ENCODE measurements at regions not wholly inside any gene's neighbourhood (a gene's known extent, or its start where the extent isn't known, plus 50 kb on each side); places are given as distances from the start of the nearest gene placed in this dataset.

DNA sequence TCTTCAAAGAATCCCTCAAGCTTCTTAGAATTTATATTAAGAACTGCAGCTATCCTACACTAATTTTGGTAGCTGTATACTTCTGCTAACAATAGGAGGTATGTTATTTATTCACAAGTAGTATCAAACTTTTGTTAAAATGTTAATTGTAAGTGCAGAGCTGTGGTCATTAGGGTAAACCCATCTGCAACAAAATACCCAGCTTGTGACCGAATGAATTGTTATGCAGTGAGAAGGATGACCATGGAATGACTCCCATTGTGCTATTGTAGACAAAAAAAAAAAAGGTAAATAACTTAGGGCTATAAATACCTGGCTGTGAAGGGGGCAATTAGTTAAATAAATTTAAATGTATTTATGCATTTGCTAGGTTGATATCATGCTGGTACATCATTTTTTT lies 186.1 kb downstream of the ADCYAP1 start:
- Mint-ChIP-seq H3K27ac (no peak overlapping the region), H3K27me3 (ENCODE audit: low read depth) (peaks cover 25% of the 10 kb centered on the region), H3K9me3 (peaks cover 32% of the 10 kb centered on the region), H3K4me1 (peaks cover 42% of the 10 kb centered on the region), H3K4me3 (peak overlapping the region; percentile 29), H3K36me3 (peaks cover 32% of the 10 kb centered on the region)
- CTCF ChIA-PET, result interaction anchor here (0.7 to 2.5 kb wide), 3 partner anchors 13 to 339 kb away, joined by 3 to 10 read pairs (median 3); no protein-coding TSS in a partner anchor
- DNase-seq (ENCODE audit: low spot score) (no peak), ATAC-seq (peak; percentile 67)
- TF ChIP-seq, protein P1, sequence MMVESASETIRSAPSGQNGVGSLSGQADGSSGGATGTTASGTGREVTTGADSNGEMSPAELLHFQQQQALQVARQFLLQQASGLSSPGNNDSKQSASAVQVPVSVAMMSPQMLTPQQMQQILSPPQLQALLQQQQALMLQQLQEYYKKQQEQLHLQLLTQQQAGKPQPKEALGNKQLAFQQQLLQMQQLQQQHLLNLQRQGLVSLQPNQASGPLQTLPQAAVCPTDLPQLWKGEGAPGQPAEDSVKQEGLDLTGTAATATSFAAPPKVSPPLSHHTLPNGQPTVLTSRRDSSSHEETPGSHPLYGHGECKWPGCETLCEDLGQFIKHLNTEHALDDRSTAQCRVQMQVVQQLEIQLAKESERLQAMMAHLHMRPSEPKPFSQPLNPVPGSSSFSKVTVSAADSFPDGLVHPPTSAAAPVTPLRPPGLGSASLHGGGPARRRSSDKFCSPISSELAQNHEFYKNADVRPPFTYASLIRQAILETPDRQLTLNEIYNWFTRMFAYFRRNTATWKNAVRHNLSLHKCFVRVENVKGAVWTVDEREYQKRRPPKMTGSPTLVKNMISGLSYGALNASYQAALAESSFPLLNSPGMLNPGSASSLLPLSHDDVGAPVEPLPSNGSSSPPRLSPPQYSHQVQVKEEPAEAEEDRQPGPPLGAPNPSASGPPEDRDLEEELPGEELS (CRISPR knock-in tag; IDR thresholded peaks at IDR 0.05), result peak; percentile 66; the same call in 1 of the 2 replicates
- no peak for TF ChIP-seq ZNF396 (CRISPR knock-in tag; IDR thresholded peaks at IDR 0.05; ENCODE audit: borderline replicate concordance)
- TF ChIP-seq TEAD1 (CRISPR knock-in tag; IDR thresholded peaks at IDR 0.05), result peak; percentile 56; the same call in 1 of the 2 replicates
- POLR2A ChIA-PET, result interaction anchor here (0.5 kb wide), 1 partner anchor 68 kb away, joined by 3 read pairs; no protein-coding TSS in a partner anchor

DNA sequence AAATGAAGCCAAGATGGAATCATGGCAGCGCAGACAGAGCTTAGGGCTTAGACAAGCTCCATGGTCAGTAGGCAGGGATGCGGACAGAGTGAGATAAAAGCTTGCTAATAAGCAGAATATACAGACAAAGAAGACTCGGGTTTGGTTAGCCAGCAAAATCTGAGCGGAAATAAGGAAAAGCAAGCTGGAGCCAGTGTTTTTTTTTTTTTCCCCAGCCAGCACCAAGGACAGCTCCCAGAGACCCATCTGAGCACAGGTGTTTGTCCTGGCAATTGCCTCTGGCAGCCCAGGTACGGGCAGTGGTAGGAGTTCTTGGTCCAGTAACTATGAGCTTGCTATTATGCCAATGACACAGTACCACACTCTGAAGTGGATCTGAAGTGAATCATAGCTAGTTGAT lies 187.6 kb downstream of the ADCYAP1 start:
- POLR2A ChIA-PET, result no interaction called here
- H3K4me3 Mint-ChIP-seq, result no peak overlapping the region
- H3K27me3 Mint-ChIP-seq (ENCODE audit: low read depth), result peaks cover 22% of the 10 kb centered on the region
- CTCF ChIA-PET, result interaction anchor here (0.9 to 2.5 kb wide), 3 partner anchors 17 to 130 kb away, joined by 3 to 10 read pairs (median 4); no protein-coding TSS in a partner anchor
- H3K9me3 Mint-ChIP-seq, result peaks cover 23% of the 10 kb centered on the region
- peaks cover 18% of the 10 kb centered on the region for H3K36me3 Mint-ChIP-seq
- peak; percentile 33 for DNase-seq (ENCODE audit: low spot score)
- peak; percentile 75 for ATAC-seq
- H3K27ac Mint-ChIP-seq, result no peak overlapping the region
- H3K4me1 Mint-ChIP-seq, result peaks cover 42% of the 10 kb centered on the region
- TF ChIP-seq SOX15 (CRISPR knock-in tag; IDR thresholded peaks at IDR 0.05), result no peak
- TF ChIP-seq TEAD1 (CRISPR knock-in tag; IDR thresholded peaks at IDR 0.05), result 0 out of 2 replicates have a peak, but pooled peaks have one; percentile 71
- TF ChIP-seq, protein P2, sequence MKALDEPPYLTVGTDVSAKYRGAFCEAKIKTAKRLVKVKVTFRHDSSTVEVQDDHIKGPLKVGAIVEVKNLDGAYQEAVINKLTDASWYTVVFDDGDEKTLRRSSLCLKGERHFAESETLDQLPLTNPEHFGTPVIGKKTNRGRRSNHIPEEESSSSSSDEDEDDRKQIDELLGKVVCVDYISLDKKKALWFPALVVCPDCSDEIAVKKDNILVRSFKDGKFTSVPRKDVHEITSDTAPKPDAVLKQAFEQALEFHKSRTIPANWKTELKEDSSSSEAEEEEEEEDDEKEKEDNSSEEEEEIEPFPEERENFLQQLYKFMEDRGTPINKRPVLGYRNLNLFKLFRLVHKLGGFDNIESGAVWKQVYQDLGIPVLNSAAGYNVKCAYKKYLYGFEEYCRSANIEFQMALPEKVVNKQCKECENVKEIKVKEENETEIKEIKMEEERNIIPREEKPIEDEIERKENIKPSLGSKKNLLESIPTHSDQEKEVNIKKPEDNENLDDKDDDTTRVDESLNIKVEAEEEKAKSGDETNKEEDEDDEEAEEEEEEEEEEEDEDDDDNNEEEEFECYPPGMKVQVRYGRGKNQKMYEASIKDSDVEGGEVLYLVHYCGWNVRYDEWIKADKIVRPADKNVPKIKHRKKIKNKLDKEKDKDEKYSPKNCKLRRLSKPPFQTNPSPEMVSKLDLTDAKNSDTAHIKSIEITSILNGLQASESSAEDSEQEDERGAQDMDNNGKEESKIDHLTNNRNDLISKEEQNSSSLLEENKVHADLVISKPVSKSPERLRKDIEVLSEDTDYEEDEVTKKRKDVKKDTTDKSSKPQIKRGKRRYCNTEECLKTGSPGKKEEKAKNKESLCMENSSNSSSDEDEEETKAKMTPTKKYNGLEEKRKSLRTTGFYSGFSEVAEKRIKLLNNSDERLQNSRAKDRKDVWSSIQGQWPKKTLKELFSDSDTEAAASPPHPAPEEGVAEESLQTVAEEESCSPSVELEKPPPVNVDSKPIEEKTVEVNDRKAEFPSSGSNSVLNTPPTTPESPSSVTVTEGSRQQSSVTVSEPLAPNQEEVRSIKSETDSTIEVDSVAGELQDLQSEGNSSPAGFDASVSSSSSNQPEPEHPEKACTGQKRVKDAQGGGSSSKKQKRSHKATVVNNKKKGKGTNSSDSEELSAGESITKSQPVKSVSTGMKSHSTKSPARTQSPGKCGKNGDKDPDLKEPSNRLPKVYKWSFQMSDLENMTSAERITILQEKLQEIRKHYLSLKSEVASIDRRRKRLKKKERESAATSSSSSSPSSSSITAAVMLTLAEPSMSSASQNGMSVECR (CRISPR knock-in tag; IDR thresholded peaks at IDR 0.05; ENCODE audit: borderline replicate concordance), result 0 out of 2 replicates have a peak, but pooled peaks have one; percentile 74
- TF ChIP-seq, protein P3, sequence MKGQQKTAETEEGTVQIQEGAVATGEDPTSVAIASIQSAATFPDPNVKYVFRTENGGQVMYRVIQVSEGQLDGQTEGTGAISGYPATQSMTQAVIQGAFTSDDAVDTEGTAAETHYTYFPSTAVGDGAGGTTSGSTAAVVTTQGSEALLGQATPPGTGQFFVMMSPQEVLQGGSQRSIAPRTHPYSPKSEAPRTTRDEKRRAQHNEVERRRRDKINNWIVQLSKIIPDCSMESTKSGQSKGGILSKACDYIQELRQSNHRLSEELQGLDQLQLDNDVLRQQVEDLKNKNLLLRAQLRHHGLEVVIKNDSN (CRISPR knock-in tag; IDR thresholded peaks at IDR 0.05), result peak; percentile 58; the same call in 1 of the 2 replicates
- TF ChIP-seq SMAD4 (CRISPR knock-in tag; IDR thresholded peaks at IDR 0.05), result no peak
- 0 out of 2 replicates have a peak, but pooled peaks have one; percentile 57 for TF ChIP-seq JUN (CRISPR knock-in tag; IDR thresholded peaks at IDR 0.05)
- TF ChIP-seq, protein P4, sequence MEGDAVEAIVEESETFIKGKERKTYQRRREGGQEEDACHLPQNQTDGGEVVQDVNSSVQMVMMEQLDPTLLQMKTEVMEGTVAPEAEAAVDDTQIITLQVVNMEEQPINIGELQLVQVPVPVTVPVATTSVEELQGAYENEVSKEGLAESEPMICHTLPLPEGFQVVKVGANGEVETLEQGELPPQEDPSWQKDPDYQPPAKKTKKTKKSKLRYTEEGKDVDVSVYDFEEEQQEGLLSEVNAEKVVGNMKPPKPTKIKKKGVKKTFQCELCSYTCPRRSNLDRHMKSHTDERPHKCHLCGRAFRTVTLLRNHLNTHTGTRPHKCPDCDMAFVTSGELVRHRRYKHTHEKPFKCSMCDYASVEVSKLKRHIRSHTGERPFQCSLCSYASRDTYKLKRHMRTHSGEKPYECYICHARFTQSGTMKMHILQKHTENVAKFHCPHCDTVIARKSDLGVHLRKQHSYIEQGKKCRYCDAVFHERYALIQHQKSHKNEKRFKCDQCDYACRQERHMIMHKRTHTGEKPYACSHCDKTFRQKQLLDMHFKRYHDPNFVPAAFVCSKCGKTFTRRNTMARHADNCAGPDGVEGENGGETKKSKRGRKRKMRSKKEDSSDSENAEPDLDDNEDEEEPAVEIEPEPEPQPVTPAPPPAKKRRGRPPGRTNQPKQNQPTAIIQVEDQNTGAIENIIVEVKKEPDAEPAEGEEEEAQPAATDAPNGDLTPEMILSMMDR (IDR thresholded peaks at IDR 0.05), result no peak
- TF ChIP-seq GABPB1 (CRISPR knock-in tag; IDR thresholded peaks at IDR 0.05), result no peak
- peak; percentile 57; the same call in 1 of the 2 replicates for TF ChIP-seq ZBTB43 (CRISPR knock-in tag; IDR thresholded peaks at IDR 0.05)
- TF ChIP-seq ZNF671 (CRISPR knock-in tag; IDR thresholded peaks at IDR 0.05), result no peak
- TF ChIP-seq FOXK1 (CRISPR knock-in tag; IDR thresholded peaks at IDR 0.05), result 0 out of 2 replicates have a peak, but pooled peaks have one; percentile 29
- TF ChIP-seq, protein P5, sequence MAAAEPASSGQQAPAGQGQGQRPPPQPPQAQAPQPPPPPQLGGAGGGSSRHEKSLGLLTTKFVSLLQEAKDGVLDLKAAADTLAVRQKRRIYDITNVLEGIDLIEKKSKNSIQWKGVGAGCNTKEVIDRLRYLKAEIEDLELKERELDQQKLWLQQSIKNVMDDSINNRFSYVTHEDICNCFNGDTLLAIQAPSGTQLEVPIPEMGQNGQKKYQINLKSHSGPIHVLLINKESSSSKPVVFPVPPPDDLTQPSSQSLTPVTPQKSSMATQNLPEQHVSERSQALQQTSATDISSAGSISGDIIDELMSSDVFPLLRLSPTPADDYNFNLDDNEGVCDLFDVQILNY (CRISPR knock-in tag; IDR thresholded peaks at IDR 0.05), result no peak
- TF ChIP-seq ELF4 (CRISPR knock-in tag; IDR thresholded peaks at IDR 0.05; ENCODE audit: low read depth), result no peak
- no peak for TF ChIP-seq MXD4 (CRISPR knock-in tag; IDR thresholded peaks at IDR 0.05; ENCODE audit: borderline replicate concordance)
- TF ChIP-seq ESRRA (CRISPR knock-in tag; IDR thresholded peaks at IDR 0.05; ENCODE audit: borderline replicate concordance), result no peak
- no peak for TF ChIP-seq TCF7 (CRISPR knock-in tag; IDR thresholded peaks at IDR 0.05; ENCODE audit: low read depth)
- peak; percentile 76; the same call in 1 of the 2 replicates for TF ChIP-seq ZNF232 (CRISPR knock-in tag; IDR thresholded peaks at IDR 0.05)
- TF ChIP-seq ZNF396 (CRISPR knock-in tag; IDR thresholded peaks at IDR 0.05; ENCODE audit: borderline replicate concordance), result no peak
- TF ChIP-seq, protein P6, sequence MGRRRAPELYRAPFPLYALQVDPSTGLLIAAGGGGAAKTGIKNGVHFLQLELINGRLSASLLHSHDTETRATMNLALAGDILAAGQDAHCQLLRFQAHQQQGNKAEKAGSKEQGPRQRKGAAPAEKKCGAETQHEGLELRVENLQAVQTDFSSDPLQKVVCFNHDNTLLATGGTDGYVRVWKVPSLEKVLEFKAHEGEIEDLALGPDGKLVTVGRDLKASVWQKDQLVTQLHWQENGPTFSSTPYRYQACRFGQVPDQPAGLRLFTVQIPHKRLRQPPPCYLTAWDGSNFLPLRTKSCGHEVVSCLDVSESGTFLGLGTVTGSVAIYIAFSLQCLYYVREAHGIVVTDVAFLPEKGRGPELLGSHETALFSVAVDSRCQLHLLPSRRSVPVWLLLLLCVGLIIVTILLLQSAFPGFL (CRISPR knock-in tag; IDR thresholded peaks at IDR 0.05; ENCODE audit: borderline replicate concordance), result peak; percentile 58; the same call in 1 of the 2 replicates
- no peak for TF ChIP-seq GTF2I (CRISPR knock-in tag; conservative IDR thresholded peaks at IDR 0.05)

Measured in WTC11 (cell line).